H1 (cell line): ENCODE measurements at regions not wholly inside any gene's neighbourhood (a gene's known extent, or its start where the extent isn't known, plus 50 kb on each side); places are given as distances from the start of the nearest gene placed in this dataset.

ENCODE experiments used
- CTCF ChIA-PET: fragments of 300-600 bp; sonication (Branson Sonifier 250); formaldehyde crosslinking; loops from one replicate; lab custom pipeline; 2021; ENCODE audit not compliant: partially characterized antibody; lab: Charles Lee
- POLR2A ChIA-PET: fragments of 300-600 bp; sonication (Branson Sonifier 250); formaldehyde crosslinking; loops from one replicate; lab custom pipeline; 2021; ENCODE audit warnings: inconsistent platforms; ENCODE audit not compliant: partially characterized antibody; lab: Charles Lee
- DNase-seq, 2 experiments: peaks; one replicate each; pipeline versions ENCODE4 v3.0.0 to v3.0.0-alpha.2; 2010 to 2022; ENCODE audit warnings: low spot score in 2 of 2, low read depth in 1 of 2, mixed read lengths in 1 of 2
- FAIRE-seq: peaks from 2 replicates; lab custom pipeline; 2011; peaks lifted over from hg19 to GRCh38; lab: Jason Lieb, UNC
- H2AFZ ChIP-seq: 2 replicates; pipeline ENCODE4 v1.8.1; 2012; ENCODE audit warnings: low read length, inconsistent platforms
- H2AK5ac ChIP-seq: 2 replicates; pipeline ENCODE4 v1.6.1; 2013; ENCODE audit warnings: low read depth, low read length
- H2BK120ac ChIP-seq: replicated peaks from 2 replicates; pipeline ENCODE3; 2013; ENCODE audit warnings: low read depth, low read length, inconsistent platforms
- H2BK12ac ChIP-seq: 2 replicates; pipeline ENCODE4 v1.6.1; 2013; ENCODE audit warnings: low read depth, low read length
- H2BK15ac ChIP-seq: 2 replicates; pipeline ENCODE4 v1.6.1; 2013; ENCODE audit warnings: low read length
- H2BK20ac ChIP-seq: 2 replicates; pipeline ENCODE4 v1.6.1; 2013; ENCODE audit warnings: low read length
- H2BK5ac ChIP-seq: 2 replicates; pipeline ENCODE4 v1.6.1; 2013; ENCODE audit warnings: low read depth, low read length
- H3K14ac ChIP-seq: 2 replicates; pipeline ENCODE4 v1.6.1; 2013; ENCODE audit warnings: inconsistent platforms; ENCODE audit not compliant: insufficient read length
- H3K18ac ChIP-seq: 2 replicates; pipeline ENCODE4 v1.6.1; 2013; ENCODE audit warnings: low read length; ENCODE audit errors: extremely low read depth
- H3K23ac ChIP-seq: 2 replicates; pipeline ENCODE4 v1.6.1; 2013; ENCODE audit warnings: inconsistent platforms; ENCODE audit not compliant: insufficient read length
- H3K23me2 ChIP-seq: 2 replicates; pipeline ENCODE4 v1.6.1; 2013; ENCODE audit warnings: low read depth, low read length
- H3K27ac ChIP-seq: 2 replicates; pipeline ENCODE4 v1.6.1; 2011; ENCODE audit warnings: low read depth, low read length, inconsistent platforms
- H3K27me3 ChIP-seq, 4 experiments: replicated peaks in 1 of 4; 1 replicate in 1 of 4; 2 replicates in 3 of 4; pipeline versions ENCODE4 v1.6.1 to v1.8.1; 2011 to 2013; ENCODE audit warnings: low read length in 3 of 4, mild to moderate bottlenecking in 3 of 4, inconsistent platforms in 2 of 4, mixed read lengths in 2 of 4, moderate library complexity in 1 of 4; ENCODE audit not compliant: control insufficient read depth in 3 of 4, insufficient read depth in 3 of 4; ENCODE audit errors: extremely low read depth in 1 of 4
- H3K36me3 ChIP-seq, 4 experiments: 2 replicates each; pipeline versions ENCODE4 v1.6.1 to v1.8.1; 2011 to 2013; ENCODE audit warnings: mild to moderate bottlenecking in 4 of 4, low read length in 3 of 4, moderate library complexity in 2 of 4, control low read depth in 1 of 4, inconsistent platforms in 1 of 4; ENCODE audit not compliant: insufficient read depth in 4 of 4, control insufficient read depth in 2 of 4
- H3K4ac ChIP-seq: replicated peaks from 2 replicates; pipeline ENCODE3; 2013; ENCODE audit warnings: low read length, low read depth, mixed read lengths, inconsistent platforms; ENCODE audit not compliant: insufficient read length
- H3K4me1 ChIP-seq, 4 experiments: replicated peaks in 1 of 4; 1 replicate in 1 of 4; 2 replicates in 3 of 4; pipeline versions ENCODE4 v1.6.1 to v1.8.1; 2011 to 2013; ENCODE audit warnings: low read length in 3 of 4, inconsistent platforms in 2 of 4, mixed read lengths in 1 of 4; ENCODE audit not compliant: insufficient read depth in 4 of 4, control insufficient read depth in 3 of 4
- H3K4me2 ChIP-seq, 2 experiments: 2 replicates each; pipeline versions ENCODE4 v1.6.1 to v1.8.1; 2011 to 2013; ENCODE audit warnings: low read depth in 2 of 2, low read length in 2 of 2, control low read depth in 1 of 2, inconsistent platforms in 1 of 2, mild to moderate bottlenecking in 1 of 2; ENCODE audit not compliant: insufficient read depth in 1 of 2
- H3K4me3 ChIP-seq, 4 experiments: fragments of 200-600, 300-600 bp in 1 of 4; sonication (generic), shearing (Covaris generic), sonication (Bioruptor Twin) in 1 of 4; 2 replicates each; pipeline versions ENCODE4 v1.5.1 to v1.8.1; 2011 to 2016; ENCODE audit warnings: low read length in 4 of 4, low read depth in 3 of 4, control low read depth in 2 of 4, inconsistent platforms in 2 of 4, mild to moderate bottlenecking in 2 of 4, mixed read lengths in 1 of 4, moderate library complexity in 1 of 4; ENCODE audit not compliant: insufficient read depth in 2 of 4; ENCODE audit errors: extremely low read depth in 1 of 4
- H3K56ac ChIP-seq: replicated peaks from 2 replicates; pipeline ENCODE3; 2013; ENCODE audit warnings: low read depth, mild to moderate bottlenecking, mixed read lengths, low read length, inconsistent platforms; ENCODE audit not compliant: insufficient read length
- H3K79me1 ChIP-seq: 2 replicates; pipeline ENCODE4 v1.6.1; 2013; ENCODE audit warnings: low read depth, low read length, control low read depth
- H3K79me2 ChIP-seq, 2 experiments: 2 replicates each; pipeline versions ENCODE4 v1.6.1 to v1.8.1; 2012 to 2013; ENCODE audit warnings: low read length in 2 of 2, mild to moderate bottlenecking in 2 of 2, inconsistent platforms in 1 of 2; ENCODE audit not compliant: insufficient read depth in 2 of 2, control insufficient read depth in 1 of 2
- H3K9ac ChIP-seq, 4 experiments: replicated peaks in 1 of 4; 1 replicate in 1 of 4; 2 replicates in 3 of 4; pipeline versions ENCODE4 v1.6.1 to v1.8.1; 2011 to 2013; ENCODE audit warnings: low read depth in 3 of 4, low read length in 3 of 4, control low read depth in 2 of 4, mild to moderate bottlenecking in 2 of 4, moderate library complexity in 2 of 4, inconsistent platforms in 1 of 4; ENCODE audit errors: extremely low read depth in 1 of 4
- H3K9me3 ChIP-seq, 2 experiments: 2 replicates each; pipeline versions ENCODE4 v1.6.1 to v1.8.1; 2012 to 2013; ENCODE audit warnings: mild to moderate bottlenecking in 2 of 2, moderate library complexity in 2 of 2, control low read depth in 1 of 2, inconsistent platforms in 1 of 2, low read depth in 1 of 2, low read length in 1 of 2, mixed read lengths in 1 of 2; ENCODE audit not compliant: insufficient read depth in 2 of 2
- H4K20me1 ChIP-seq, 2 experiments: replicated peaks in 1 of 2; 2 replicates each; pipeline versions ENCODE3 to v1.8.1; 2011 to 2013; ENCODE audit warnings: inconsistent platforms in 2 of 2, low read length in 2 of 2, mild to moderate bottlenecking in 1 of 2; ENCODE audit not compliant: insufficient read depth in 2 of 2, control insufficient read depth in 1 of 2
- H4K5ac ChIP-seq: 2 replicates; pipeline ENCODE4 v1.6.1; 2013; ENCODE audit warnings: low read length, low read depth, mixed read lengths, inconsistent platforms; ENCODE audit not compliant: insufficient read length
- H4K8ac ChIP-seq: 2 replicates; pipeline ENCODE4 v1.8.0; 2013; ENCODE audit warnings: mild to moderate bottlenecking, moderate library complexity, low read length, inconsistent platforms; ENCODE audit not compliant: insufficient read depth; ENCODE audit errors: extremely low read depth
- H4K91ac ChIP-seq: replicated peaks from 2 replicates; pipeline ENCODE3; 2013; ENCODE audit warnings: low read length, mixed read lengths, inconsistent platforms; ENCODE audit not compliant: insufficient read length
- ATF3 ChIP-seq: IDR thresholded peaks from 2 replicates; pipeline ENCODE4 v1.6.1; 2011; ENCODE audit warnings: low read depth, mild to moderate bottlenecking, low read length; ENCODE audit not compliant: insufficient read depth
- EGR1 ChIP-seq: IDR thresholded peaks from 2 replicates; pipeline ENCODE4 v1.6.1; 2011; ENCODE audit warnings: low read depth, low read length, borderline replicate concordance
- EP300 ChIP-seq, 2 experiments: IDR thresholded peaks; 1 replicate in 1 of 2; 2 replicates in 1 of 2; pipeline ENCODE4 v1.6.1; 2011 to 2012; ENCODE audit warnings: low read depth in 2 of 2, low read length in 2 of 2, mild to moderate bottlenecking in 2 of 2, borderline replicate concordance in 1 of 2, inconsistent platforms in 1 of 2, moderate library complexity in 1 of 2
- GABPA ChIP-seq: IDR thresholded peaks from 2 replicates; pipeline ENCODE4 v1.6.1; 2011; ENCODE audit warnings: mild to moderate bottlenecking, low read length, moderate library complexity, borderline replicate concordance; ENCODE audit not compliant: insufficient read depth
- GTF2F1 ChIP-seq: IDR thresholded peaks from 2 replicates; pipeline ENCODE4 v1.6.1; 2012; ENCODE audit warnings: low read depth, low read length, improper control_type of control experiment, borderline replicate concordance
- HDAC2 ChIP-seq, 2 experiments: fragments of 300-600 bp in 1 of 2; sonication (generic) in 1 of 2; IDR thresholded peaks; 2 replicates each; pipeline ENCODE4 v1.6.1; 2011 to 2012; ENCODE audit warnings: low read depth in 2 of 2, low read length in 2 of 2, mild to moderate bottlenecking in 2 of 2, moderate library complexity in 2 of 2, borderline replicate concordance in 1 of 2, inconsistent platforms in 1 of 2
- HDAC6 ChIP-seq: IDR thresholded peaks from one replicate; pipeline ENCODE4 v1.7.1; 2012; ENCODE audit warnings: low read depth, mild to moderate bottlenecking, inconsistent platforms, low read length, moderate library complexity
- KDM1A ChIP-seq: fragments of 200-600, 300-600 bp; sonication (generic); IDR thresholded peaks from 2 replicates; pipeline ENCODE4 v1.7.1; 2016; ENCODE audit warnings: mild to moderate bottlenecking, low read length, borderline replicate concordance
- KDM4A ChIP-seq: IDR thresholded peaks from one replicate; pipeline ENCODE4 v1.7.1; 2012; ENCODE audit warnings: low read depth, mild to moderate bottlenecking, moderate library complexity, low read length, inconsistent platforms; ENCODE audit not compliant: severe bottlenecking
- MAFK ChIP-seq: IDR thresholded peaks from 2 replicates; pipeline ENCODE4 v1.6.1; 2012; ENCODE audit warnings: low read depth, mild to moderate bottlenecking, improper control_type of control experiment, low read length
- PHF8 ChIP-seq: fragments of 200-600 bp; sonication (generic); conservative IDR thresholded peaks from 2 replicates; pipeline ENCODE4 v1.7.1; 2012; ENCODE audit warnings: low read depth, mild to moderate bottlenecking, inconsistent platforms, low read length, moderate library complexity
- RBBP5 ChIP-seq: IDR thresholded peaks from 2 replicates; pipeline ENCODE4 v1.7.1; 2012; ENCODE audit warnings: low read depth, mild to moderate bottlenecking, inconsistent platforms, low read length, moderate library complexity, borderline replicate concordance
- TEAD4 ChIP-seq: IDR thresholded peaks from 2 replicates; pipeline ENCODE4 v1.6.1; 2012; ENCODE audit warnings: low read depth, low read length, inconsistent platforms, mixed read lengths
- ZNF274 ChIP-seq: IDR thresholded peaks from 2 replicates; pipeline ENCODE4 v1.7.0; 2012; ENCODE audit warnings: low read length, borderline replicate concordance; ENCODE audit errors: extremely low read depth
- WGBS, 2 experiments: shearing (Covaris generic) in 1 of 2; methylation state at CpG; one replicate each; pipeline versions ENCODE4 v1.1.6 to v1.1.7; 2013 to 2015; ENCODE audit warnings: low lambda C conversion rate in 2 of 2, mixed read lengths in 2 of 2, inconsistent platforms in 1 of 2, low coverage in 1 of 2, missing lambda C conversion rate in 1 of 2; ENCODE audit not compliant: insufficient replicate concordance in 2 of 2, insufficient coverage in 1 of 2, insufficient read length in 1 of 2; ENCODE audit errors: extremely low coverage in 1 of 2, missing lambda C conversion rate in 1 of 2; 5-methylcytosine and 5-hydroxymethylcytosine counted together

- no peaks in the 10 kb centered on the region for H3K36me3 ChIP-seq
- POLR2A ChIA-PET, result no interaction called here
- H3K27me3 ChIP-seq, result no peaks in the 10 kb centered on the region
- H4K91ac ChIP-seq, result no peak overlapping the region
- H3K18ac ChIP-seq, result no peak overlapping the region
- no peak overlapping the region for H3K9ac ChIP-seq
- no peak overlapping the region for H3K56ac ChIP-seq
- FAIRE-seq, result no peak
- no peaks in the 10 kb centered on the region for H3K79me1 ChIP-seq
- no peak overlapping the region for H3K23ac ChIP-seq
- no peak overlapping the region for H2BK15ac ChIP-seq
- no peak overlapping the region for H2BK120ac ChIP-seq
- no peak overlapping the region for H2BK20ac ChIP-seq
- H4K8ac ChIP-seq, result no peak overlapping the region
- H3K4ac ChIP-seq, result no peak overlapping the region
- DNase-seq, result no peak
- peaks cover 5% of the 10 kb centered on the region; the same call in 1 of the 2 replicates for H3K23me2 ChIP-seq
- no peaks in the 10 kb centered on the region for H3K4me1 ChIP-seq
- CTCF ChIA-PET, result no interaction called here
- H3K4me3 ChIP-seq, result no peak overlapping the region
- no peak overlapping the region for H4K5ac ChIP-seq
- no peaks in the 10 kb centered on the region for H4K20me1 ChIP-seq
- H3K9me3 ChIP-seq, result no peaks in the 10 kb centered on the region
- H3K14ac ChIP-seq, result no peak overlapping the region
- H3K4me2 ChIP-seq, result no peak overlapping the region
- no peak overlapping the region for H2BK5ac ChIP-seq
- H3K27ac ChIP-seq, result no peak overlapping the region
- no peak overlapping the region for H2BK12ac ChIP-seq
- no peak overlapping the region for H2AK5ac ChIP-seq
- no peaks in the 10 kb centered on the region for H3K79me2 ChIP-seq
- no peak overlapping the region for H2AFZ ChIP-seq
- 77% methylated on average over 4 of the region's 4 CpGs; no CpG with 5 or more reads in 1 of the 2 experiments for WGBS, 2 experiments
- TF ChIP-seq PHF8 (no peak), GTF2F1 (no peak), EGR1 (no peak), TEAD4 (no peak), MAFK (no peak), HDAC2 (IDR thresholded peaks at IDR 0.05; ENCODE audit: borderline replicate concordance in 1 of 2, low read depth in 2 of 2, low read length in 2 of 2) (no peak), ATF3 (no peak), RBBP5 (no peak), EP300 (IDR thresholded peaks at IDR 0.05; ENCODE audit: borderline replicate concordance in 1 of 2, low read depth in 2 of 2, low read length in 2 of 2) (no peak), KDM4A (no peak), GABPA (no peak), HDAC6 (no peak), ZNF274 (no peak), KDM1A (no peak)
These were observed 1406.8 kb downstream of the TBC1D22A start for GRCh38 chr22:48169227-48169626.
